Activated naive CD4-positive, alpha-beta T cell treated with anti-CD3 and anti-CD28 coated beads, Interleukin-2, amount 10 ng/mL, durations not matched to agents 7 days and 5 days (primary cell): ENCODE measurements at regions not wholly inside any gene's neighbourhood (a gene's known extent, or its start where the extent isn't known, plus 50 kb on each side); places are given as distances from the start of the nearest gene placed in this dataset.

Experiments used
- CTCF ChIA-PET: fragments of 350-600 bp; sonication (Branson Sonifier 250); formaldehyde crosslinking; loops from one replicate; lab custom pipeline; 2021; ENCODE audit warnings: antibody characterized with exemption; lab: Charles Lee
- DNase-seq: peaks from one replicate; pipeline ENCODE4 v3.0.0-alpha.2; 2020
- H3K27ac Mint-ChIP-seq: one replicate; pipeline ENCODE4 v1.8.0; 2021; ENCODE audit warnings: mild to moderate bottlenecking, moderate library complexity, mixed read lengths
- H3K27me3 Mint-ChIP-seq: one replicate; pipeline ENCODE4 v1.8.0; 2021; ENCODE audit warnings: mild to moderate bottlenecking, mixed read lengths
- H3K36me3 Mint-ChIP-seq: one replicate; pipeline ENCODE4 v1.8.0; 2021; ENCODE audit warnings: mixed read lengths
- H3K4me1 Mint-ChIP-seq: one replicate; pipeline ENCODE4 v1.8.0; 2021; ENCODE audit warnings: mixed read lengths
- H3K4me3 Mint-ChIP-seq: one replicate; pipeline ENCODE4 v1.8.0; 2021; ENCODE audit warnings: mild to moderate bottlenecking, moderate library complexity, mixed read lengths
- H3K9me3 Mint-ChIP-seq: one replicate; pipeline ENCODE4 v1.8.0; 2021; ENCODE audit warnings: mixed read lengths

- H3K4me3 Mint-ChIP-seq, result no peak overlapping the region
- H3K27ac Mint-ChIP-seq, result no peak overlapping the region
- no peak for DNase-seq
- no peaks in the 10 kb centered on the region for H3K36me3 Mint-ChIP-seq
- H3K27me3 Mint-ChIP-seq, result no peaks in the 10 kb centered on the region
- CTCF ChIA-PET, result no interaction called here
- H3K4me1 Mint-ChIP-seq, result no peaks in the 10 kb centered on the region
- no peaks in the 10 kb centered on the region for H3K9me3 Mint-ChIP-seq
Measured at GRCh38 chr5:98722188-98722587, 51.3 kb upstream of the RGMB start.

GRCh38 chr5:98723061-98723460 lies 50.4 kb upstream of the RGMB start:
- CTCF ChIA-PET, result no interaction called here
- Mint-ChIP-seq H3K36me3 (no peaks in the 10 kb centered on the region), H3K4me3 (no peak overlapping the region), H3K27ac (no peak overlapping the region), H3K27me3 (no peaks in the 10 kb centered on the region), H3K9me3 (no peaks in the 10 kb centered on the region), H3K4me1 (no peaks in the 10 kb centered on the region)
- DNase-seq, result no peak
